MM.1S (cell line): ENCODE measurements at regions not wholly inside any gene's neighbourhood (a gene's known extent, or its start where the extent isn't known, plus 50 kb on each side); places are given as distances from the start of the nearest gene placed in this dataset.

Experiments
- DNase-seq: peaks from one replicate; pipeline ENCODE4 v3.0.0-alpha.2; 2015
- H2AFZ ChIP-seq: fragments of 300-600 bp; sonication (generic); 2 replicates; pipeline ENCODE4 v1.6.0; 2016; ENCODE audit warnings: antibody characterized with exemption, low read length
- H3F3A ChIP-seq: fragments of 300-600 bp; sonication (generic); 2 replicates; pipeline ENCODE4 v1.6.1; 2016; ENCODE audit warnings: mild to moderate bottlenecking, antibody characterized with exemption, low read length, moderate library complexity, mixed read lengths; ENCODE audit not compliant: insufficient read depth
- H3K27ac ChIP-seq: fragments of 300-600 bp; sonication (generic); 2 replicates; pipeline ENCODE4 v1.5.1; 2016; ENCODE audit warnings: mild to moderate bottlenecking, low read length
- H3K27me3 ChIP-seq: fragments of 300-600 bp; sonication (generic); replicated peaks from 2 replicates; pipeline ENCODE4 v1.6.0; 2016; ENCODE audit warnings: low read length; ENCODE audit not compliant: insufficient read depth
- H3K36me3 ChIP-seq: fragments of 300-600 bp; sonication (generic); replicated peaks from 2 replicates; pipeline ENCODE4 v1.6.1; 2016; ENCODE audit warnings: mild to moderate bottlenecking, low read length, mixed read lengths; ENCODE audit not compliant: insufficient read depth
- H3K4me1 ChIP-seq: fragments of 300-600 bp; sonication (generic); 2 replicates; pipeline ENCODE4 v1.6.1; 2016; ENCODE audit warnings: low read length, mixed read lengths
- H3K4me2 ChIP-seq: fragments of 300-600 bp; sonication (generic); 2 replicates; pipeline ENCODE4 v1.6.0; 2016; ENCODE audit warnings: low read depth, low read length
- H3K4me3 ChIP-seq: fragments of 300-600 bp; sonication (generic); 2 replicates; pipeline ENCODE4 v1.5.1; 2016; ENCODE audit warnings: low read length, mixed read lengths
- H3K79me2 ChIP-seq: fragments of 300-600 bp; sonication (generic); 2 replicates; pipeline ENCODE4 v1.6.1; 2016; ENCODE audit warnings: mixed run types, low read length, mixed read lengths
- H3K9ac ChIP-seq: fragments of 300-600 bp; sonication (generic); 2 replicates; pipeline ENCODE4 v1.6.1; 2016; ENCODE audit warnings: low read length, mixed read lengths
- H3K9me2 ChIP-seq: fragments of 300-600 bp; sonication (generic); replicated peaks from 2 replicates; pipeline ENCODE4 v1.6.1; 2016; ENCODE audit warnings: mild to moderate bottlenecking, low read length, mixed read lengths; ENCODE audit not compliant: insufficient read depth
- H3K9me3 ChIP-seq: fragments of 300-600 bp; sonication (generic); replicated peaks from 2 replicates; pipeline ENCODE4 v1.6.1; 2016; ENCODE audit warnings: mild to moderate bottlenecking, low read length, mixed read lengths; ENCODE audit not compliant: insufficient read depth
- H4K20me1 ChIP-seq: fragments of 300-600 bp; sonication (generic); 2 replicates; pipeline ENCODE4 v1.6.1; 2016; ENCODE audit warnings: mild to moderate bottlenecking, low read length, moderate library complexity, mixed read lengths; ENCODE audit not compliant: insufficient read depth
- EZH2 ChIP-seq: fragments of 300-600 bp; sonication (generic); optimal IDR thresholded peaks from 2 replicates; pipeline ENCODE3; 2017; ENCODE audit warnings: low read depth, mild to moderate bottlenecking, antibody characterized with exemption, low read length, mixed read lengths
- EZH2phosphoT487 ChIP-seq: fragments of 300-600 bp; sonication (generic); IDR thresholded peaks from 2 replicates; pipeline ENCODE4 v1.6.1; 2018; ENCODE audit warnings: antibody characterized with exemption, low read length
- TF ChIP-seq, protein P1 (sequence below): fragments of 300-600 bp; sonication (generic); IDR thresholded peaks from 2 replicates; pipeline ENCODE4 v1.5.1; 2016; ENCODE audit warnings: antibody characterized with exemption, low read length, mixed read lengths

DNA sequence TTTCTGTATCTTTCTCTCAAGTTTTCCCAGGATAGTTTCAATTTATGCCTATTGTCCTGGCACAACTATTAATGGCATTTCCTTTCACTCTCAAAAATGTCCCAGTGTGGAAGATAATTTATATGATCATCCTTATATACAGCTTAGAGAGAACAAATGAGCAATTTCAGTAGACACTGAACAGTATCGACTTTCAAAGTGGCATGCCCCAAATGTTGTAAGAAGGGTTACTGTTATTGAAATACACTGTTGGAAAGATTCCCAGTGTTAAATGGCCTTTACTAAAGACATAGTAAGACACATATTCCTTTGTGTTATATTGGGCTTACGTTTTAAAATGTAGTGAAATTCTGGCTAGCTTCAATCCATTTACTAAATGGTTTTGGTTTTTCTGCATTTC is 202.3 kb upstream of the CDKN3 start:
- TF ChIP-seq EZH2phosphoT487 (no peak), EZH2 (no peak)
- TF ChIP-seq, protein P1, sequence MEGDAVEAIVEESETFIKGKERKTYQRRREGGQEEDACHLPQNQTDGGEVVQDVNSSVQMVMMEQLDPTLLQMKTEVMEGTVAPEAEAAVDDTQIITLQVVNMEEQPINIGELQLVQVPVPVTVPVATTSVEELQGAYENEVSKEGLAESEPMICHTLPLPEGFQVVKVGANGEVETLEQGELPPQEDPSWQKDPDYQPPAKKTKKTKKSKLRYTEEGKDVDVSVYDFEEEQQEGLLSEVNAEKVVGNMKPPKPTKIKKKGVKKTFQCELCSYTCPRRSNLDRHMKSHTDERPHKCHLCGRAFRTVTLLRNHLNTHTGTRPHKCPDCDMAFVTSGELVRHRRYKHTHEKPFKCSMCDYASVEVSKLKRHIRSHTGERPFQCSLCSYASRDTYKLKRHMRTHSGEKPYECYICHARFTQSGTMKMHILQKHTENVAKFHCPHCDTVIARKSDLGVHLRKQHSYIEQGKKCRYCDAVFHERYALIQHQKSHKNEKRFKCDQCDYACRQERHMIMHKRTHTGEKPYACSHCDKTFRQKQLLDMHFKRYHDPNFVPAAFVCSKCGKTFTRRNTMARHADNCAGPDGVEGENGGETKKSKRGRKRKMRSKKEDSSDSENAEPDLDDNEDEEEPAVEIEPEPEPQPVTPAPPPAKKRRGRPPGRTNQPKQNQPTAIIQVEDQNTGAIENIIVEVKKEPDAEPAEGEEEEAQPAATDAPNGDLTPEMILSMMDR: no peak
- Histone ChIP-seq H2AFZ (no peak overlapping the region), H3K27me3 (no peaks in the 10 kb centered on the region), H3F3A (no peaks in the 10 kb centered on the region), H3K4me2 (no peak overlapping the region), H3K36me3 (no peaks in the 10 kb centered on the region), H3K9me2 (no peaks in the 10 kb centered on the region), H3K4me3 (no peak overlapping the region), H3K9ac (no peak overlapping the region), H4K20me1 (no peaks in the 10 kb centered on the region), H3K4me1 (no peaks in the 10 kb centered on the region), H3K79me2 (no peaks in the 10 kb centered on the region), H3K27ac (no peak overlapping the region), H3K9me3 (no peaks in the 10 kb centered on the region)
- no peak for DNase-seq

DNA sequence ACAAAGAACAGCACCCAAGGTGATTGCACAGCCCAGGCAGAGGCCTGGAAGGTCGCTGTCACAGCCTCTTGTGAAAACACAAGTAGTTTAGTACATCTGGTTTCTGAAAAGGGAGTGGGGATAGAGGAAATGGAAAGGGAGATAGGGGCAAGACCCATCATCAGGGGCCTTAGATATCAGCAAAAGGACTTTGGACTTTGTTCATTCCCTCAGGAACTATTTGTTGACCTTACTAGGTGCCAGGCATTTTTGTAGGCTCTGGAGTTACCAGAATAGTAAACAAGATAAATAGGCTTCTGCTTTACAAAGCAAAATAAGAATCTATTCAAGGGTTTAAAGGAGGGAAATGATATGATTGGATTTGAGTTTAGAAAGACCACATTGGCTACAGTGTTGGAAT is 199.4 kb upstream of the CDKN3 start:
- Histone ChIP-seq H3K79me2 (no peaks in the 10 kb centered on the region), H2AFZ (no peak overlapping the region), H3K27me3 (no peaks in the 10 kb centered on the region), H3K27ac (no peak overlapping the region), H3F3A (no peaks in the 10 kb centered on the region), H3K36me3 (no peaks in the 10 kb centered on the region), H3K9me3 (no peaks in the 10 kb centered on the region), H4K20me1 (no peaks in the 10 kb centered on the region), H3K4me1 (no peaks in the 10 kb centered on the region), H3K9ac (no peak overlapping the region), H3K9me2 (no peaks in the 10 kb centered on the region), H3K4me3 (no peak overlapping the region), H3K4me2 (no peak overlapping the region)
- DNase-seq: no peak
- TF ChIP-seq EZH2 (no peak), EZH2phosphoT487 (no peak)
- TF ChIP-seq, protein P1: no peak

DNA sequence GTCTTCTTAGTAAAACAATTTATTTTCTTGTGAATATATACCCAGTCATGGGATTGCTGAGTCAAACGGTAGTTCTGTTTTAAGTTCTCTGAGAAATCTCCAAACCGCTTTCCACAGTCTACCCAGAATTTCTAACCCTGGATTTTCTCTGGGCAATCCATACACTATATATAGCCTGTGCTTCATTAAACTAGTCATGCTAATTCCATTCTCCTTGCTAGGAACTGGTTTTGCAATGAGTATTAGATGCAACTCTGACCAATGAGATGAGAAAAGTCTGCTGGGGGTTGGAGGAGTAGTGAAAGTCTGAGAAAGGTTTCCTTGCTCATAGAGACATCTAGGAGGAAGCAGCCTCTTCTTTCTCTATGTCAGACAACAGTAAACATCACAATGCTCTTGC is 196.1 kb upstream of the CDKN3 start:
- Histone ChIP-seq H3K36me3 (no peaks in the 10 kb centered on the region), H3K9me3 (no peaks in the 10 kb centered on the region), H3K27ac (no peak overlapping the region), H3K27me3 (no peaks in the 10 kb centered on the region), H3K9me2 (no peaks in the 10 kb centered on the region), H2AFZ (no peak overlapping the region), H3K9ac (no peak overlapping the region), H3K4me1 (no peaks in the 10 kb centered on the region), H4K20me1 (no peaks in the 10 kb centered on the region), H3K4me2 (no peak overlapping the region), H3K4me3 (no peak overlapping the region), H3K79me2 (no peaks in the 10 kb centered on the region), H3F3A (no peaks in the 10 kb centered on the region)
- DNase-seq: no peak
- no peak for TF ChIP-seq EZH2
- TF ChIP-seq EZH2phosphoT487: no peak
- TF ChIP-seq, protein P1: no peak
